BE2C (cell line): ENCODE measurements at regions not wholly inside any gene's neighbourhood (a gene's known extent, or its start where the extent isn't known, plus 50 kb on each side); places are given as distances from the start of the nearest gene placed in this dataset.

ENCODE experiments used
- DNase-seq: peaks from one replicate; pipeline ENCODE4 v3.0.0-alpha.2; 2020
- H3K27me3 ChIP-seq: fragments of 250-450 bp; sonication (Bioruptor Pico); 2 replicates; pipeline ENCODE4 v1.5.1; 2020; ENCODE audit warnings: mild to moderate bottlenecking
- H3K36me3 ChIP-seq: fragments of 250-450 bp; sonication (Bioruptor Pico); 2 replicates; pipeline ENCODE4 v1.5.1; 2020; ENCODE audit warnings: mild to moderate bottlenecking
- H3K4me1 ChIP-seq: fragments of 250-450 bp; sonication (Bioruptor Pico); 2 replicates; pipeline ENCODE4 v1.5.1; 2020
- H3K4me3 ChIP-seq: 2 replicates; pipeline ENCODE4 v1.5.1; 2011; ENCODE audit warnings: low read depth, low read length
- H3K9me3 ChIP-seq: fragments of 250-450 bp; sonication (Bioruptor Pico); 2 replicates; pipeline ENCODE4 v1.5.1; 2020
- TF ChIP-seq, protein P1 (sequence below): IDR thresholded peaks from 2 replicates; pipeline ENCODE4 v1.5.1; 2012; ENCODE audit warnings: mild to moderate bottlenecking, low read depth, low read length

DNA sequence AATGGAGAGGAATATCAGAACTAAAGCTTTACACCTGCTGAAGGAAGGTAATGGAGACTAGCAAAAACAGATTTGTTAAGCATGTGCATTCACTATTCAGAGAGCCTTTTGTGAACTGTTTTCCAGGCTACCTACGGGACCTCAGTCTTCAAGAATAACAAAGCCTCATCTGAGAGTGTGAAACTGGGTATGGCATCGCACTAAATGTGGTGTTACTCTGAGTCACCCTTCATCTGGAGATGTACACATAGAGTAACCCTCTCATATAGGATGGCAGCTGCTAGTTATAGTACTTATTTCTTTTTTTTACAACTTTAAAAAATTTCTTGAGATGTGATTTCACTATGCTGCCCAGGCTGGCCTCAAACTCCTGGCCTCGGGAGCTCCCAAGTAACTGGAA lies 306.8 kb downstream of the ZNF608 start:
- Histone ChIP-seq H3K27me3 (no peaks in the 10 kb centered on the region), H3K36me3 (no peaks in the 10 kb centered on the region), H3K4me1 (peaks cover 17% of the 10 kb centered on the region), H3K4me3 (no peak overlapping the region), H3K9me3 (no peaks in the 10 kb centered on the region)
- TF ChIP-seq, protein P1, sequence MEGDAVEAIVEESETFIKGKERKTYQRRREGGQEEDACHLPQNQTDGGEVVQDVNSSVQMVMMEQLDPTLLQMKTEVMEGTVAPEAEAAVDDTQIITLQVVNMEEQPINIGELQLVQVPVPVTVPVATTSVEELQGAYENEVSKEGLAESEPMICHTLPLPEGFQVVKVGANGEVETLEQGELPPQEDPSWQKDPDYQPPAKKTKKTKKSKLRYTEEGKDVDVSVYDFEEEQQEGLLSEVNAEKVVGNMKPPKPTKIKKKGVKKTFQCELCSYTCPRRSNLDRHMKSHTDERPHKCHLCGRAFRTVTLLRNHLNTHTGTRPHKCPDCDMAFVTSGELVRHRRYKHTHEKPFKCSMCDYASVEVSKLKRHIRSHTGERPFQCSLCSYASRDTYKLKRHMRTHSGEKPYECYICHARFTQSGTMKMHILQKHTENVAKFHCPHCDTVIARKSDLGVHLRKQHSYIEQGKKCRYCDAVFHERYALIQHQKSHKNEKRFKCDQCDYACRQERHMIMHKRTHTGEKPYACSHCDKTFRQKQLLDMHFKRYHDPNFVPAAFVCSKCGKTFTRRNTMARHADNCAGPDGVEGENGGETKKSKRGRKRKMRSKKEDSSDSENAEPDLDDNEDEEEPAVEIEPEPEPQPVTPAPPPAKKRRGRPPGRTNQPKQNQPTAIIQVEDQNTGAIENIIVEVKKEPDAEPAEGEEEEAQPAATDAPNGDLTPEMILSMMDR, result no peak
- no peak for DNase-seq

DNA sequence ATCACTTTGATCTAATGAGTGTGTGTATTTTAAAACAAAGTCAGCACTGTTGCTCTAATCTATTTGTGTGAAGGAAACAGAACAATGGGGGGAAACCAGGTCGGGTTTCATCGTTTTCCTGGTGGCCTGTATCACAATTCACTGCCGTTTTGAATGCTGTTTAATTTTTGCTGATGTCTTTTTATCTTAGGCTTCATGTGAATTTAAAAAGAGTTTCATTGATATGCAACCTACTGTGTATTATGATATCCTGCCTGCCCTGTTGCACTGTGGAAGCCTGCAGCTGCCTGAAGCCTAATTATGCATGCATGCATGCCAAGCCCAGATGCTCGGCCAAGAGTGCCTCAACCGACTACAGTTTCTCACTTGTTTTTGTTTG lies 307.5 kb downstream of the ZNF608 start:
- H3K9me3 ChIP-seq, result no peaks in the 10 kb centered on the region
- no peaks in the 10 kb centered on the region for H3K27me3 ChIP-seq
- DNase-seq, result no peak
- H3K4me3 ChIP-seq, result no peak overlapping the region
- peaks cover 15% of the 10 kb centered on the region for H3K4me1 ChIP-seq
- no peaks in the 10 kb centered on the region for H3K36me3 ChIP-seq
- TF ChIP-seq, protein P1, result no peak

DNA sequence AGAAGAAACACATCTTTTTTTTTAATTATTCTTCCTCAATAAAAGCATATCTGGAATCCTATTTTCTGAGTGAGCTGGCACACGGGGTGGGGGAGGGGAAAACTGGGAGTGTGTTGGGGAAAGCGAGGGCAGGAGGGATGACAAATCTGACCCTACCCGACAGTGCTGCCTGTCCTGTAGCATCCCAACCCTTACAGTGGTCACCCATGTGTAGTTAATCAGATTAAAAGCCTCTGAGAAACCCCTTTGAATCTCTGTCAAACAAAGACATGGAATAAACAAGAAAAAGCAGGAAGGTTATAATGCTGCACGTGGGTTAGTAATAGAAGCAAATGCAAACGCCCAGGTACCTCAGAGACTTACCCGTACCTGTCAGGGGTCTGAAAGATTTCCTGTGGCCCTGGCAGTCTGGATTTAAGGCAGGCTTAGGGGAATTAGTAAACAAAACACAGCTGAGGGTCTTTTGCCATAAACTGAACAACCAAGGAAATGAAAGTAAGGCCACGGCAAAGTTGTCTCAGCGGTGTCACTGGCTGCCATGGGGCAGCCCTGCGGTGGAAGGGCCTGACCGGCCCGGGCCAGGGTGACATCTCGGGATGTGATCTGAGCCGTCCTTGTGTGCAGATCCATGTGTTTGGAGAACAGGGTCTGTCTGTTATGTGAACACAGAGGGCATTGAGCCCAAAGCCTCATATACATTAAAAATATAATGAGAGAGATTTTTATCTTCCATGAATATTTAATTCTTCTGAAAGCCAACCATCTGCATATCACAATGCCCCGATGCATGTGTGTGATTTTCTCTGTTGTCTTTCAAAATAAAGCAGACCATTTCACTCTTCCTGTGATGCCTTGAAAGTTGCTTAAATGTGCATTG lies 308.2 kb downstream of the ZNF608 start:
- Histone ChIP-seq H3K36me3 (no peaks in the 10 kb centered on the region), H3K9me3 (no peaks in the 10 kb centered on the region), H3K27me3 (no peaks in the 10 kb centered on the region), H3K4me1 (peaks cover 15% of the 10 kb centered on the region), H3K4me3 (no peak overlapping the region)
- DNase-seq, result no peak
- TF ChIP-seq, protein P1, result no peak

DNA sequence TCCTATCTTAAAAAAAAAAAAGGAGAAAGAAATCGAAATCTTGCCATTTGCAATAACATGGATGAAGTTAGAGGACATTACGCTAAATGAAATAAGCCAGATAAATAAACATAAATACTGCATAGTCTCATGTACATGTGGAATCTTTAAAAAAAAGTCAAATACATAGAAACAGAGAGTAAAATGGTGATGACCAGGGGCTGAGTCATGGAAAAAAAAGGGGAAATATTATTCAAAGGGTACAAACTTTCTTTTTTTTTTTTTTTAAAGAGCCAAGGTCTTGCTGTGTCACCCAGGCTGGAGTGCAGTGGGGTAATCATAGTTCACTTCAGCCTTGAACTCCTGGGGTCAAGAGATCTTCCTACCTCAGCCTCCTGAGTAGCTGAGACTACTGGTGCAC lies 310.1 kb downstream of the ZNF608 start:
- H3K4me1 ChIP-seq, result peaks cover 10% of the 10 kb centered on the region
- H3K4me3 ChIP-seq, result no peak overlapping the region
- no peaks in the 10 kb centered on the region for H3K36me3 ChIP-seq
- H3K27me3 ChIP-seq, result no peaks in the 10 kb centered on the region
- TF ChIP-seq, protein P1, result no peak
- no peak for DNase-seq
- no peaks in the 10 kb centered on the region for H3K9me3 ChIP-seq

DNA sequence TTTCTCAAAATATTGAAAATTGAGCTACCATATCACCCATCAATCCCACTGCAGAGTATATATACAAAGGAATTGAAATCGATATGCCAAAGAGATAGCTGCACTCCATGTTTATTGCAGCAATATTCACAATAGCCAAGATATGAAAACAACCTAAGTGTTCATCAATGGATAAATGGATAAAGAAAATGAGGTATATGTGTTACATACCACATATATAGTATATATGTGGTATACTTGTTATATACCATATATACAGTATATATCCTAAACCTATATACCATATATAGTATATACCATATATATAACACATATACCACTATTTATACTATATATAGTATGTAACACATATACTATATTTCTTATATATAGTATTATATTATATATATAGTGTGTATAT lies 313.3 kb downstream of the ZNF608 start:
- Histone ChIP-seq H3K4me3 (no peak overlapping the region), H3K9me3 (no peaks in the 10 kb centered on the region), H3K4me1 (peaks cover 4% of the 10 kb centered on the region), H3K27me3 (no peaks in the 10 kb centered on the region), H3K36me3 (no peaks in the 10 kb centered on the region)
- no peak for DNase-seq
- TF ChIP-seq, protein P1, result no peak

DNA sequence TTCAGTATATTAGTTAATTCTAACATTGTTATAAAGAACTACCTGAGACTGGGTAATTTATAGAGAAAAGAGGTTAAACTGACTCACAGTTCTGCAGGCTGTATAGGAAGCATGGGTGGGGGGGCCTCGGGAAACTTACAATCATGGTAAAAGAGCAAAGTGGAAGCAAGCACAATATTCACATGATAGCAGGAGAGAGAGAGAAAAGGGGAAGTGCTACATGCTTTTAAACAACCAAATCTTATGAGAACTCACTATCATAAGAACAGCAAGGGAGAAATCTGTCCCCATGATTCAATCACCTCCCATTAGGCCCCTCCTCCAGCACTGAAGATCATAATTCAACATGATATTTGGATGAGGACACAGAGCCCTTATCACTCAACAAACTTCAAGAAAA lies 324.9 kb downstream of the ZNF608 start:
- TF ChIP-seq, protein P1, result no peak
- Histone ChIP-seq H3K27me3 (no peaks in the 10 kb centered on the region), H3K9me3 (no peaks in the 10 kb centered on the region), H3K4me3 (no peak overlapping the region), H3K36me3 (no peaks in the 10 kb centered on the region), H3K4me1 (no peaks in the 10 kb centered on the region; the same call in 1 of the 2 replicates)
- no peak for DNase-seq
